GM21367 (cell line): ENCODE measurements at regions not wholly inside any gene's neighbourhood (a gene's known extent, or its start where the extent isn't known, plus 50 kb on each side); places are given as distances from the start of the nearest gene placed in this dataset.

Experiments used
- ATAC-seq: cut with Tn5 transposase; IDR thresholded peaks from one replicate; pipeline ENCODE4 v1.9.1; 2021; ENCODE audit not compliant: unreplicated experiment

- ATAC-seq: no peak
Measured at GRCh38 chr4:144302704-144303536, 162.4 kb upstream of the GYPA start.

GRCh38 chr4:144304025-144304424, 163.5 kb upstream of the GYPA start:
- no peak for ATAC-seq

- no peak for ATAC-seq
Measured at GRCh38 chr4:144310535-144310934, 170.0 kb upstream of the GYPA start.

GRCh38 chr4:144313370-144313769, 172.9 kb upstream of the GYPA start:
- ATAC-seq: no peak

- ATAC-seq: no peak
Measured at GRCh38 chr4:144316869-144317268, 176.4 kb upstream of the GYPA start.

- no peak for ATAC-seq
Measured at GRCh38 chr4:144318797-144319196, 178.3 kb upstream of the GYPA start.

GRCh38 chr4:144336633-144337032, 196.1 kb upstream of the GYPA start:
- no peak for ATAC-seq

GRCh38 chr4:144338148-144338547, 197.6 kb upstream of the GYPA start:
- ATAC-seq: peak; percentile 62

- no peak for ATAC-seq
Measured at GRCh38 chr4:144338834-144339233, 198.3 kb upstream of the GYPA start.

GRCh38 chr4:144340931-144341330, 200.4 kb upstream of the GYPA start:
- ATAC-seq: no peak

GRCh38 chr4:144342949-144343760, 202.6 kb upstream of the GYPA start:
- ATAC-seq: no peak

- no peak for ATAC-seq
Measured at GRCh38 chr4:144347121-144347520, 206.6 kb upstream of the GYPA start.

- ATAC-seq: no peak
Measured at GRCh38 chr4:144350706-144351105, 210.2 kb upstream of the GYPA start.

- ATAC-seq: no peak
Measured at GRCh38 chr4:144351306-144351705, 210.8 kb upstream of the GYPA start.

GRCh38 chr4:144353292-144353691, 212.8 kb upstream of the GYPA start:
- no peak for ATAC-seq

- ATAC-seq: peak; percentile 92
Measured at GRCh38 chr4:144355811-144356757, 215.6 kb upstream of the GYPA start.

- no peak for ATAC-seq
Measured at GRCh38 chr4:144356941-144357381, 216.4 kb upstream of the GYPA start.

- peak; percentile 49 for ATAC-seq
Measured at GRCh38 chr4:144357975-144358374, 217.5 kb upstream of the GYPA start.

GRCh38 chr4:144360146-144360793, 219.8 kb upstream of the GYPA start:
- no peak for ATAC-seq

- no peak for ATAC-seq
Measured at GRCh38 chr4:144362366-144362765, 221.8 kb upstream of the GYPA start.
